ENCODE measurements at regions not wholly inside any gene's neighbourhood (a gene's known extent, or its start where the extent isn't known, plus 50 kb on each side); places are given as distances from the start of the nearest gene placed in this dataset.

- TF ChIP-seq RAD21 (IDR thresholded peaks at IDR 0.05; ENCODE audit: low read depth) = no peak
- TF ChIP-seq REST (IDR thresholded peaks at IDR 0.05; ENCODE audit: low read depth) = no peak
- TF ChIP-seq EP300 (IDR thresholded peaks at IDR 0.05; ENCODE audit: borderline replicate concordance) = no peak
- TF ChIP-seq YY1 (IDR thresholded peaks at IDR 0.05; ENCODE audit: low read depth) = no peak
- TF ChIP-seq TAF1 (IDR thresholded peaks at IDR 0.05; ENCODE audit: low read depth) = no peak
- no peak for TF ChIP-seq FOXM1 (IDR thresholded peaks at IDR 0.05; ENCODE audit: borderline replicate concordance, low read depth)
- TF ChIP-seq CEBPB (IDR thresholded peaks at IDR 0.05) = no peak
- TF ChIP-seq CREB1 (IDR thresholded peaks at IDR 0.05; ENCODE audit: low read depth) = no peak
- TF ChIP-seq MAX (IDR thresholded peaks at IDR 0.05) = no peak
These were observed 537.7 kb upstream of the ID2 start for GRCh38 chr2:8144131-8144631.
